Hepatocyte (in vitro differentiated cells): ENCODE measurements at regions not wholly inside any gene's neighbourhood (a gene's known extent, or its start where the extent isn't known, plus 50 kb on each side); places are given as distances from the start of the nearest gene placed in this dataset.

Experiments used
- EZH2 ChIP-seq: fragments of 200-600 bp; sonication (generic); IDR thresholded peaks from 2 replicates; pipeline ENCODE4 v1.6.1; 2016; ENCODE audit warnings: antibody characterized with exemption, mild to moderate bottlenecking, borderline replicate concordance
- EZH2phosphoT487 ChIP-seq: fragments of 200-600 bp; sonication (generic); IDR thresholded peaks from one replicate; pipeline ENCODE4 v1.6.1; 2018; ENCODE audit warnings: antibody characterized with exemption, mild to moderate bottlenecking, low read depth, moderate library complexity; ENCODE audit not compliant: unreplicated experiment, severe bottlenecking
- TF ChIP-seq, protein P1 (sequence below): fragments of 200-600 bp; sonication (generic); IDR thresholded peaks from 2 replicates; pipeline ENCODE4 v1.5.1; 2016; ENCODE audit warnings: antibody characterized with exemption, mild to moderate bottlenecking; ENCODE audit not compliant: poor library complexity

DNA sequence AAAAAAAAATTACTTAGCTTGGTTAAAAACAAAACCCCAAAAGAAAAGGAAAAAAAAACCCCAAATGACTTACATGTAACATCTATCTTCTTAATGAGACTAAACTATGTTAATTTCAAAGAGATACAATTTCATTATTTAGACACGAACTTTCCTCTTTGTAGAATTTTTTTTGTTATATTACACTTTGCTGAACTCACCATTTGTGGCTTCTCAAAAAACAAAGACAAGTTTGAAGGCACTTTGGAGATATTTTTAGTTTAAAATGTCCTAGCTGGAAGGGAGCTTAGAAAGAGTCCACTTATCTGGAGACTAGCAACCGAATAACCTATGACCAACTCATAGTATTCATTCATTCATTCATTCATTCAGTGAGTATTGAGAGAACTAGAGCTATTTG, 301.7 kb upstream of the ROPN1 start:
- TF ChIP-seq, protein P1, sequence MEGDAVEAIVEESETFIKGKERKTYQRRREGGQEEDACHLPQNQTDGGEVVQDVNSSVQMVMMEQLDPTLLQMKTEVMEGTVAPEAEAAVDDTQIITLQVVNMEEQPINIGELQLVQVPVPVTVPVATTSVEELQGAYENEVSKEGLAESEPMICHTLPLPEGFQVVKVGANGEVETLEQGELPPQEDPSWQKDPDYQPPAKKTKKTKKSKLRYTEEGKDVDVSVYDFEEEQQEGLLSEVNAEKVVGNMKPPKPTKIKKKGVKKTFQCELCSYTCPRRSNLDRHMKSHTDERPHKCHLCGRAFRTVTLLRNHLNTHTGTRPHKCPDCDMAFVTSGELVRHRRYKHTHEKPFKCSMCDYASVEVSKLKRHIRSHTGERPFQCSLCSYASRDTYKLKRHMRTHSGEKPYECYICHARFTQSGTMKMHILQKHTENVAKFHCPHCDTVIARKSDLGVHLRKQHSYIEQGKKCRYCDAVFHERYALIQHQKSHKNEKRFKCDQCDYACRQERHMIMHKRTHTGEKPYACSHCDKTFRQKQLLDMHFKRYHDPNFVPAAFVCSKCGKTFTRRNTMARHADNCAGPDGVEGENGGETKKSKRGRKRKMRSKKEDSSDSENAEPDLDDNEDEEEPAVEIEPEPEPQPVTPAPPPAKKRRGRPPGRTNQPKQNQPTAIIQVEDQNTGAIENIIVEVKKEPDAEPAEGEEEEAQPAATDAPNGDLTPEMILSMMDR = no peak
- TF ChIP-seq EZH2 (no peak), EZH2phosphoT487 (no peak)
